GM12874 (cell line): ENCODE measurements at regions not wholly inside any gene's neighbourhood (a gene's known extent, or its start where the extent isn't known, plus 50 kb on each side); places are given as distances from the start of the nearest gene placed in this dataset.

Experiments
- CTCF ChIP-seq: IDR thresholded peaks from 2 replicates; pipeline ENCODE4 v1.5.1; 2011; ENCODE audit warnings: low read depth, mild to moderate bottlenecking, control low read depth, low read length, moderate library complexity; ENCODE audit not compliant: insufficient read depth

DNA sequence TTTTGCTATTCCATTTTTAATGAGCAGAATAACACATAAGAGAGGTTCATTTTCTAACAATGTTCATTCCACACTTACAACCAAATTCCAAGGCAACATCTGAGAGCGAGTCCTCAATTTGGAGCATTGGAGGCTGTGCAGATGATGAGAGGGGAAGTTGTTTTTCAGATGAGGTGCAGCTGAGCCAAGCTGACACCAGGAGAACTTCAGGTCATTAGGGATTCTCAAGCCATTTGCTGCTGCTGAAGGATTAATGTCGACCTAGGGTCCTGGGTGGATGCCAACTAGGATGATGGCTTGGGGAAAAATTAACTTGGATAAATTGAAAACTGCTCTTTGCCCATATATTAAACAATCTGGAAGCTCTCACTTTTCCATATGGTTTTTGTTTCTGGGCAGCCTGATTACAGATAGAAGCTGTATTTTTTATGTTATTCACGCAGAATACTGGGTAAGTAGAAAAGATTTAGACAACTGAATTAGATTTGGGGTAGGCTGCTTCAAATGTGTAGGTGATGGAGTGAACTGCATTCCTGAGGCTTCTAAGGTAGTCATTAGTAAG is 206.4 kb upstream of the SLC39A10 start:
- no peak for TF ChIP-seq CTCF

DNA sequence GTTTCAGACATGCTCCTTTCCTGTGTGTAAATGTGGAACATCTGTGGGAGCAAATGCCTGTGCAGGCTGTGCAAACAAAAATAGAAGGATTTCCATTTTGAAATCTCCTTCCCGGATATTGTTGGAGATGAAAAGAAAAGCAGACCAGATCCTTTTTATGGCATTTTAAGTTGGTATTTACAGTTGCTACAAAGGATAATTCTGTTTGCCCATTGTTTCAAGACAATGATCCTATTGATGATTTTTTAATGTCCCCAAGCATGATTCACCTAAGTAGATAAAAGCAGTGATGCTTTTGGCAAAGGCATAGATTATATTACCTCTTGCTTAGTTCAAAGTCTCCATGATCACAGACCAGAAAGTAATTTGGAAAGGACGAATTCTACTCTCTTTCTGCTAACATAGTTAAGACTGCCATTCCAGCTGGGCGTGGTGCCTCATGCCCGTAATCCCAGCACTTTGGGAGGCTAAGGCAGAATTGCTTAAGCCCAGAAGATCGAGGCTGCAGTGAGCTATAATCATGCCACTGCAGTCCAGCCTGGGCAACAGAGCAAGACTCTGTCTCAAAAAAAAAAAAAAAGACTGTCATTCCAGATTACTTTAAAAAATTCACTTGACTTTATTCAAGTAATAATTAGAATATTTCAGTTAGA is 209.6 kb upstream of the SLC39A10 start:
- TF ChIP-seq CTCF, result no peak

DNA sequence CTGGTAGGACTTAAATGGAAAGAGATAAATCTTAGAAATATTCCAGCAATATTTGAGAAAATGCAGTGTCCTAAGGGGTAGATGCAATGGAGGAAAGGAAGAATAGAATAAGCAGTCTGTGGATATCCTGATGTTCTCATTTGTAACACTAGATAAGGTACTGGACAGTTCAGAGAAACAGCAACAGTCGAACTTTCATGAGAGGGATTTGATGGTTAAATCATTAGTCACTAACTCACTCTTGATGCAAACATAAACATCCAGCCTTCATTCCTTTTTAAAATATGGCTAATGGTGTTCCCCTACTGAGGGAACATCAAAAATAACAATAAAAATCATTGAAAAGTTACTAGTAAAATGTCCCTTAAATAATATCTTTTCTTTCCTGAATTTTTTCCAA is 211.4 kb upstream of the SLC39A10 start:
- TF ChIP-seq CTCF, result no peak

- TF ChIP-seq CTCF, result no peak
Measured at GRCh38 chr2:195443926-195444325, 213.1 kb upstream of the SLC39A10 start.

GRCh38 chr2:195442458-195443175 is 214.4 kb upstream of the SLC39A10 start:
- no peak for TF ChIP-seq CTCF

DNA sequence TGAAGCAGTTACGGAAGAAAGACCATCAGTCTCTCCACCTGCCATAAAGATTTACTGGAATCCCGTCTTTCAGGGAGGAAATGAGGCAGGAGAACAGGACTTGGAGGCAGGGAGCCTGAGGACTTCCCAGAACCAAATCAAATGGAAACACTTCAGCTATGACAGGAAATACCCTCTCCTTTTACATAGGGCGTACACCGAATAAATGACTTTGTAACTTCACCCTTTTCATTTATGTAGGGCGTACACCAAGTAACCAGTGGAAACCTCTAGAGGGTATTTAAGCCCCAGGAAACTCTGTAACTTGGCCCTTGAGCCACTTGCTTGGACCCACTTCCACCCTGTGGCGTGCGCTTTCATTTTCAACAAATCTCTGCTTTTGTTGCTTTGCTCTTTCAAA is 218.3 kb upstream of the SLC39A10 start:
- no peak for TF ChIP-seq CTCF

DNA sequence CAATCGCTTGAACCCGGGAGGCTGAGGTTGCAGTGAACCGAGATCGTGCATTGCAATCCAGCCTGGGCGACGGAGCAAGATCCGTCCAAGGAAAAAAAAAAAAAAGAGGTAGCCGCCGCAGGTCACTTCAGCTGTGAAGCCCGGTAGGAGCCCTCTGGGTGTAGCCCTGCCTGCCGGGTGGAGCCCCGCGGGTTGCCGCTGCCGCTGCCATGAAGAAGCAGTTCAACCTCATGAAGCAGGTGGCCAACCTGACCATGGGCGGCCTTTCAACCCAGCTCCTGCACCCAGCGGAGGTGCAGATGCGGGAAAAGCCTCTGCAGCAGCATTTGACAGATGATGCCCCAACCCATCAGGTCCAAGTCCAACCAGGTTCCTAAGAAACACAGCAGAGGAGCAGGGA is 219.5 kb upstream of the SLC39A10 start:
- TF ChIP-seq CTCF, result no peak
